ENCODE measurements at regions not wholly inside any gene's neighbourhood (a gene's known extent, or its start where the extent isn't known, plus 50 kb on each side); places are given as distances from the start of the nearest gene placed in this dataset.

DNA sequence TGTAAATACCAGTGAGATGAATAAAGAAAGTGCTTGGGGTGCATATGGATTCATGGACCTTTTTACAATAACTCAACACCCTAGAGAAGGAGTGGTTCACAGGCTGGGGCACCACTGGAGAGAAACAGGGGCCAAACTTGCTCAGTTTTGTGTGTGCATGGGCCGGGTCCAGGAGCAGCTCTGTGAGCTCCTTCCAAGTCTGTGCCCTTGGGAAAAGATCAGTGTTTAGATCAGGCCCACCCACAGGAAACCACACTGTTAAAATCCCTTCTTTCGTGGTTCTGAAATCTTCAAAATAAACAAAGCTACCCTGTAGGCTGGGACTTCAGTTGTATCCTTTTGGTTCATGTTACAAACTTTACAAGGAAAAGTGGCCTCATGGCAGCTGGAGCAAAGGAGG lies 156.1 kb upstream of the TMEM260 start:
- Mint-ChIP-seq H3K4me1 (no peaks in the 10 kb centered on the region), H3K9me3 (peaks cover 0 to 3% (median 0%) of the 10 kb centered on the region in 7 donors), H3K4me3 (no peak overlapping the region), H3K27ac (no peak overlapping the region), H3K27me3 (ENCODE audit: low read depth in 3 of 3) (peaks cover 2 to 3% (median 2%) of the 10 kb centered on the region in 3 donors), H3K36me3 (no peaks in the 10 kb centered on the region)
- TF ChIP-seq, protein P1, sequence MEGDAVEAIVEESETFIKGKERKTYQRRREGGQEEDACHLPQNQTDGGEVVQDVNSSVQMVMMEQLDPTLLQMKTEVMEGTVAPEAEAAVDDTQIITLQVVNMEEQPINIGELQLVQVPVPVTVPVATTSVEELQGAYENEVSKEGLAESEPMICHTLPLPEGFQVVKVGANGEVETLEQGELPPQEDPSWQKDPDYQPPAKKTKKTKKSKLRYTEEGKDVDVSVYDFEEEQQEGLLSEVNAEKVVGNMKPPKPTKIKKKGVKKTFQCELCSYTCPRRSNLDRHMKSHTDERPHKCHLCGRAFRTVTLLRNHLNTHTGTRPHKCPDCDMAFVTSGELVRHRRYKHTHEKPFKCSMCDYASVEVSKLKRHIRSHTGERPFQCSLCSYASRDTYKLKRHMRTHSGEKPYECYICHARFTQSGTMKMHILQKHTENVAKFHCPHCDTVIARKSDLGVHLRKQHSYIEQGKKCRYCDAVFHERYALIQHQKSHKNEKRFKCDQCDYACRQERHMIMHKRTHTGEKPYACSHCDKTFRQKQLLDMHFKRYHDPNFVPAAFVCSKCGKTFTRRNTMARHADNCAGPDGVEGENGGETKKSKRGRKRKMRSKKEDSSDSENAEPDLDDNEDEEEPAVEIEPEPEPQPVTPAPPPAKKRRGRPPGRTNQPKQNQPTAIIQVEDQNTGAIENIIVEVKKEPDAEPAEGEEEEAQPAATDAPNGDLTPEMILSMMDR (IDR thresholded peaks at IDR 0.05): no peak
- no peak overlapping the region for H3K4me3 ChIP-seq (replicated peaks in 1 of 3; ENCODE audit: low read depth in 2 of 3, low read length in 3 of 3)
- no peak for DNase-seq
- WGBS (ENCODE audit: insufficient coverage): 33% methylated on average over 1 of the region's 2 CpGs
- H2AFZ ChIP-seq (ENCODE audit: insufficient read depth, low read depth, low read length, poor library complexity, severe bottlenecking): no peak overlapping the region
- H3K79me2 ChIP-seq (ENCODE audit: insufficient read depth, low read length): no peaks in the 10 kb centered on the region
- no peaks in the 10 kb centered on the region for H3K9me3 ChIP-seq (replicated peaks in 1 of 2; ENCODE audit: control insufficient read depth in 1 of 2, insufficient read depth in 1 of 2, low read length in 2 of 2)
- H3K27me3 ChIP-seq (ENCODE audit: control insufficient read depth in 2 of 2, insufficient read depth in 2 of 2, low read length in 2 of 2): no peaks in the 10 kb centered on the region
- no peaks in the 10 kb centered on the region for H3K36me3 ChIP-seq (replicated peaks in 1 of 2; ENCODE audit: control insufficient read depth in 1 of 2, insufficient read depth in 2 of 2, low read length in 2 of 2)
- H3K27ac ChIP-seq (ENCODE audit: low read depth in 1 of 2, low read length in 2 of 2): no peak overlapping the region
- no peaks in the 10 kb centered on the region for H4K20me1 ChIP-seq (ENCODE audit: insufficient read depth, low read length)
- no peak overlapping the region for H3K9ac ChIP-seq (ENCODE audit: insufficient read depth, low read length, poor library complexity, severe bottlenecking)
- no peaks in the 10 kb centered on the region for H3K4me1 ChIP-seq (ENCODE audit: control insufficient read depth in 1 of 2, insufficient read depth in 2 of 2, low read length in 2 of 2)
- intact Hi-C loops (cut with micrococcal nuclease): loop anchor here in 1 of 2 donors (5.0 kb wide), 1 partner anchor 716 kb away; no protein-coding TSS in a partner anchor
- H3K4me2 ChIP-seq (replicated peaks; ENCODE audit: extremely low read depth, low read length, poor library complexity, severe bottlenecking): no peak overlapping the region

DNA sequence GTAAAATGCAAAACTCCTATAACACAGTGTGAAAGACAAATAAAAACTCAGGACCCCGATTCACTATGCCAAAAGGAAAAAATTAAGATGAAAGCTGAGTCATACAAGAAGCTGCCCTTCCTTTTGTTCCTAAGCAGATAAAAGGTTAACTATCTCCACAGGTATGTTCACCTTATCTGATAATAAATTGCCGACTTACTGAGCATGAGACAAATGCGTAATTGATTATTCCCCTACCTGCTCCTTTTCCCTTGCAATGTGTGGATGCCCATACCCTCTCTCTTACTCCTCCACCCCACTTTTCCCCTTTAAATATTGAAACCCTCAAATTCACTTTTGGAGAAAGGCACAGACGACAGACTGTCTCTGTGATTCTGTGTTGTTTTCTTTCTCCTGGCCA lies 148.6 kb upstream of the TMEM260 start:
- no CpG with 5 or more reads among the region's 4 CpGs for WGBS (ENCODE audit: insufficient coverage)
- H3K4me1 ChIP-seq (ENCODE audit: control insufficient read depth in 1 of 2, insufficient read depth in 2 of 2, low read length in 2 of 2): no peaks in the 10 kb centered on the region
- Mint-ChIP-seq H3K9me3 (peaks cover 0 to 4% (median 3%) of the 10 kb centered on the region in 7 donors), H3K36me3 (no peaks in the 10 kb centered on the region), H3K27ac (no peak overlapping the region), H3K4me3 (no peak overlapping the region), H3K27me3 (ENCODE audit: low read depth in 3 of 3) (peaks cover 2 to 5% (median 2%) of the 10 kb centered on the region in 3 donors), H3K4me1 (no peaks in the 10 kb centered on the region)
- no peaks in the 10 kb centered on the region for H4K20me1 ChIP-seq (ENCODE audit: insufficient read depth, low read length)
- no peaks in the 10 kb centered on the region for H3K36me3 ChIP-seq (replicated peaks in 1 of 2; ENCODE audit: control insufficient read depth in 1 of 2, insufficient read depth in 2 of 2, low read length in 2 of 2)
- no peak for DNase-seq
- no peak overlapping the region for H3K9ac ChIP-seq (ENCODE audit: insufficient read depth, low read length, poor library complexity, severe bottlenecking)
- H3K9me3 ChIP-seq (replicated peaks in 1 of 2; ENCODE audit: control insufficient read depth in 1 of 2, insufficient read depth in 1 of 2, low read length in 2 of 2): no peaks in the 10 kb centered on the region
- no peaks in the 10 kb centered on the region for H3K27me3 ChIP-seq (ENCODE audit: control insufficient read depth in 2 of 2, insufficient read depth in 2 of 2, low read length in 2 of 2)
- intact Hi-C loops (cut with micrococcal nuclease): no loop called here
- TF ChIP-seq, protein P1 (IDR thresholded peaks at IDR 0.05): no peak
- no peak overlapping the region for H3K4me2 ChIP-seq (replicated peaks; ENCODE audit: extremely low read depth, low read length, poor library complexity, severe bottlenecking)
- no peak overlapping the region for H3K4me3 ChIP-seq (replicated peaks in 1 of 3; ENCODE audit: low read depth in 2 of 3, low read length in 3 of 3)
- H3K79me2 ChIP-seq (ENCODE audit: insufficient read depth, low read length): no peaks in the 10 kb centered on the region
- H2AFZ ChIP-seq (ENCODE audit: insufficient read depth, low read depth, low read length, poor library complexity, severe bottlenecking): no peak overlapping the region
- no peak overlapping the region for H3K27ac ChIP-seq (ENCODE audit: low read depth in 1 of 2, low read length in 2 of 2)

Data from CD14-positive monocyte (primary cell).